MM.1S (cell line): ENCODE measurements at regions not wholly inside any gene's neighbourhood (a gene's known extent, or its start where the extent isn't known, plus 50 kb on each side); places are given as distances from the start of the nearest gene placed in this dataset.

Experiments used
- DNase-seq: peaks from one replicate; pipeline ENCODE4 v3.0.0-alpha.2; 2015
- H2AFZ ChIP-seq: fragments of 300-600 bp; sonication (generic); 2 replicates; pipeline ENCODE4 v1.6.0; 2016; ENCODE audit warnings: antibody characterized with exemption, low read length
- H3F3A ChIP-seq: fragments of 300-600 bp; sonication (generic); 2 replicates; pipeline ENCODE4 v1.6.1; 2016; ENCODE audit warnings: mild to moderate bottlenecking, antibody characterized with exemption, low read length, moderate library complexity, mixed read lengths; ENCODE audit not compliant: insufficient read depth
- H3K27ac ChIP-seq: fragments of 300-600 bp; sonication (generic); 2 replicates; pipeline ENCODE4 v1.5.1; 2016; ENCODE audit warnings: mild to moderate bottlenecking, low read length
- H3K27me3 ChIP-seq: fragments of 300-600 bp; sonication (generic); replicated peaks from 2 replicates; pipeline ENCODE4 v1.6.0; 2016; ENCODE audit warnings: low read length; ENCODE audit not compliant: insufficient read depth
- H3K36me3 ChIP-seq: fragments of 300-600 bp; sonication (generic); replicated peaks from 2 replicates; pipeline ENCODE4 v1.6.1; 2016; ENCODE audit warnings: mild to moderate bottlenecking, low read length, mixed read lengths; ENCODE audit not compliant: insufficient read depth
- H3K4me1 ChIP-seq: fragments of 300-600 bp; sonication (generic); 2 replicates; pipeline ENCODE4 v1.6.1; 2016; ENCODE audit warnings: low read length, mixed read lengths
- H3K4me2 ChIP-seq: fragments of 300-600 bp; sonication (generic); 2 replicates; pipeline ENCODE4 v1.6.0; 2016; ENCODE audit warnings: low read depth, low read length
- H3K4me3 ChIP-seq: fragments of 300-600 bp; sonication (generic); 2 replicates; pipeline ENCODE4 v1.5.1; 2016; ENCODE audit warnings: low read length, mixed read lengths
- H3K79me2 ChIP-seq: fragments of 300-600 bp; sonication (generic); 2 replicates; pipeline ENCODE4 v1.6.1; 2016; ENCODE audit warnings: mixed run types, low read length, mixed read lengths
- H3K9ac ChIP-seq: fragments of 300-600 bp; sonication (generic); 2 replicates; pipeline ENCODE4 v1.6.1; 2016; ENCODE audit warnings: low read length, mixed read lengths
- H3K9me2 ChIP-seq: fragments of 300-600 bp; sonication (generic); replicated peaks from 2 replicates; pipeline ENCODE4 v1.6.1; 2016; ENCODE audit warnings: mild to moderate bottlenecking, low read length, mixed read lengths; ENCODE audit not compliant: insufficient read depth
- H3K9me3 ChIP-seq: fragments of 300-600 bp; sonication (generic); replicated peaks from 2 replicates; pipeline ENCODE4 v1.6.1; 2016; ENCODE audit warnings: mild to moderate bottlenecking, low read length, mixed read lengths; ENCODE audit not compliant: insufficient read depth
- H4K20me1 ChIP-seq: fragments of 300-600 bp; sonication (generic); 2 replicates; pipeline ENCODE4 v1.6.1; 2016; ENCODE audit warnings: mild to moderate bottlenecking, low read length, moderate library complexity, mixed read lengths; ENCODE audit not compliant: insufficient read depth
- EZH2 ChIP-seq: fragments of 300-600 bp; sonication (generic); optimal IDR thresholded peaks from 2 replicates; pipeline ENCODE3; 2017; ENCODE audit warnings: low read depth, mild to moderate bottlenecking, antibody characterized with exemption, low read length, mixed read lengths
- EZH2phosphoT487 ChIP-seq: fragments of 300-600 bp; sonication (generic); IDR thresholded peaks from 2 replicates; pipeline ENCODE4 v1.6.1; 2018; ENCODE audit warnings: antibody characterized with exemption, low read length
- TF ChIP-seq, protein P1 (sequence below): fragments of 300-600 bp; sonication (generic); IDR thresholded peaks from 2 replicates; pipeline ENCODE4 v1.5.1; 2016; ENCODE audit warnings: antibody characterized with exemption, low read length, mixed read lengths

DNA sequence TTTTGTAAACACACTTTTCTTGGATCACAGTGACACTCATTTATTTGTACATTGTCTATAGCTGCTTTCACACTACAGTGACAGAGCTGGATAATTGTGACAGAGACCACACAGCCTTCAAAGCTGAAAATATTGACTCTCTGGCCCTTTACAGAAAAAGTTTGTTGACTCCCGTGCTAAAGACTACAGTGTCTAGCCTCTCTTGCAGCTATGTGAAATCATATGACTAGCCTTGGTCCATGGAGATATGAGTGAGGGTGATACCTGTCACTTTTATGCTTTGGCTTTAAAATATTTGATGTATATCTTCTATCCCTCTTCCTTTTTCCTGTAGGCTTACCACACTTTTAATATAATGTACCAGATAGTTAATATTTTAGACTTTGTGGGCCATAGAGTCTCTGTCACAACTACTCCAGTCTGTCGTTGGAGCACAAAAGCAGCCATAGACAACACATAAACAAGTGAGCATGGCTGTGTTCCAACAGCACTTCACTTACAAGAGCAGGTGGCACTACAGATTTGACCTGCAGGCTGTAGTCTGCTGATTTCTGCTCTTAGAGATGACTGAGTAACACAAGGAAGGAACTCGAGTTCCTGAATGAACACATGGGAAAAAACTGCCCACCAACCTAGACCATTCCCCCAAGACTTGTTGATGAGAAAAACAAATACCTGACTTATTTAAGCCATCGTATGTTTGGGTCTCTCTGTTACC lies 73.5 kb upstream of the ANKRD55 start:
- Histone ChIP-seq H3K4me1 (no peaks in the 10 kb centered on the region), H3F3A (no peaks in the 10 kb centered on the region), H3K9ac (no peak overlapping the region), H3K9me2 (no peaks in the 10 kb centered on the region), H3K4me2 (no peak overlapping the region), H3K27ac (no peak overlapping the region), H3K79me2 (no peaks in the 10 kb centered on the region), H3K9me3 (no peaks in the 10 kb centered on the region), H4K20me1 (no peaks in the 10 kb centered on the region), H3K36me3 (no peaks in the 10 kb centered on the region), H3K4me3 (no peak overlapping the region), H3K27me3 (no peaks in the 10 kb centered on the region), H2AFZ (no peak overlapping the region)
- DNase-seq, result no peak
- no peak for TF ChIP-seq EZH2
- TF ChIP-seq EZH2phosphoT487, result no peak
- TF ChIP-seq, protein P1, sequence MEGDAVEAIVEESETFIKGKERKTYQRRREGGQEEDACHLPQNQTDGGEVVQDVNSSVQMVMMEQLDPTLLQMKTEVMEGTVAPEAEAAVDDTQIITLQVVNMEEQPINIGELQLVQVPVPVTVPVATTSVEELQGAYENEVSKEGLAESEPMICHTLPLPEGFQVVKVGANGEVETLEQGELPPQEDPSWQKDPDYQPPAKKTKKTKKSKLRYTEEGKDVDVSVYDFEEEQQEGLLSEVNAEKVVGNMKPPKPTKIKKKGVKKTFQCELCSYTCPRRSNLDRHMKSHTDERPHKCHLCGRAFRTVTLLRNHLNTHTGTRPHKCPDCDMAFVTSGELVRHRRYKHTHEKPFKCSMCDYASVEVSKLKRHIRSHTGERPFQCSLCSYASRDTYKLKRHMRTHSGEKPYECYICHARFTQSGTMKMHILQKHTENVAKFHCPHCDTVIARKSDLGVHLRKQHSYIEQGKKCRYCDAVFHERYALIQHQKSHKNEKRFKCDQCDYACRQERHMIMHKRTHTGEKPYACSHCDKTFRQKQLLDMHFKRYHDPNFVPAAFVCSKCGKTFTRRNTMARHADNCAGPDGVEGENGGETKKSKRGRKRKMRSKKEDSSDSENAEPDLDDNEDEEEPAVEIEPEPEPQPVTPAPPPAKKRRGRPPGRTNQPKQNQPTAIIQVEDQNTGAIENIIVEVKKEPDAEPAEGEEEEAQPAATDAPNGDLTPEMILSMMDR, result no peak

DNA sequence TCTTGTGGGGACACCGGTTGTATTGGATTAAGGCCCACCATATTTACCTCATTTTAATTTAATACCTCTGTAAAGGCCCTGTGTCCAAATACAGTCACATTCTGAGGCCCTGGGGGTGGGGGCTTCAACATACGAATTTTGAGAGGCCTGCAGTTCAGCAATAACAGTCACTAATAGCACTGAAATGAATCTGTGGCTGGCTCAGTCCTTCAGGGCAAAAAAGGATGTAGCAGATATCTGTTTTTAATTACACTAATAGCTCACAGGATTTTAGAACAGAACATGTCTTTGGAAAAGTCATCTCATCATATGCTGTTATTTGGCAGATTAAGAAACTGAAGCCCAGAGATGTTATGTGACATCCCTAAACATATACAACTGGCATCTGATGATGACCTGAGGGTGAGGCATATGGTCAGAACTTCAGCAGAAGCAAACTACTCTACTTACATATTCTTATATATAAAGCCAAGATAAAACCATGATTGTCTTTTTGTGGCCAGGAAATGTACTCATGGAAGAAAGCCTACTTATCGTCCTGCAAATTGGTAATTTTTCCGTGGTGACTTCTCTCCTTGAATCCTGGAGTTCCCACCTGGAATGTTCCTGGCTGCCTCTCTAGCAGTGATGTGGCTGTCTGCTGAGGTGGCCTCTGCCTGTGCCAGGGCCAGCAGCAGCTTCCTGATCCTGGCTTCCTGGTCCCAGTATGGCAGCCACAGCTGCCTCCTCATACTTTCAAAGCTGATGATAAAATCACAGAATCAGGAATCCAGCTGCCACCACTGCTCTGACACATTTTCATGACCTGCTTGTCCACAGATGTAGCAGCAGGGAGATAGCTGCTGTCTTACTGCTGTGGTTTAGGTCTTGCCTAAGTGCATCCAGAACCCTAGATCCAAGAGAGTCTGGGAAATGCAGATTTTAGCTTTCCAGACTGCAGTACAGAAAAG lies 72.1 kb upstream of the ANKRD55 start:
- Histone ChIP-seq H2AFZ (no peak overlapping the region), H3K4me2 (no peak overlapping the region), H4K20me1 (no peaks in the 10 kb centered on the region), H3K27me3 (no peaks in the 10 kb centered on the region), H3K27ac (no peak overlapping the region), H3K79me2 (no peaks in the 10 kb centered on the region), H3K9me2 (no peaks in the 10 kb centered on the region), H3K9ac (no peak overlapping the region), H3K36me3 (no peaks in the 10 kb centered on the region), H3K4me3 (no peak overlapping the region), H3K9me3 (no peaks in the 10 kb centered on the region), H3K4me1 (no peaks in the 10 kb centered on the region), H3F3A (no peaks in the 10 kb centered on the region)
- DNase-seq, result no peak
- no peak for TF ChIP-seq EZH2
- no peak for TF ChIP-seq EZH2phosphoT487
- TF ChIP-seq, protein P1, result no peak

DNA sequence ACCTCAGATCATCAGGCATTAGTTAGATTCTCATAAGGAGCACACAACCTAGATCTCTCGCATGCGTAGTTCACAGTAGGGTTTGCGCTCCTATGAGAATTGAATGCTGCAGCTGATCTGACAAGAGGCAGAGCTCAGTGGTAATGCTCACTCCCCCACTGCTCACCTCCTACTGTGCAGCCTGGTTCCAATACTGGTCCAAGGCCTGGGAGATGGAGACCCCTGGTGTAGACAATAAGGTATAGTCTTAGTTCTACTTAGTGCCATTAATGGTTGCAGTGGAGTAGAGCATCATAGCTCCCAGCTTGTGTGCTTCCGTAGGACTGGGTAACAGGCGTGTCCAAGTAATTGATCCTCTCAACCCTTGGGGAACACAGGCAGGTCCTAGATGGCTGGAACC lies 70.4 kb upstream of the ANKRD55 start:
- no peak for DNase-seq
- TF ChIP-seq, protein P1, result no peak
- TF ChIP-seq EZH2phosphoT487 (no peak), EZH2 (no peak)

More for the DNA sequence above, 70.4 kb upstream of the ANKRD55 start:
- no peaks in the 10 kb centered on the region for H3K36me3 ChIP-seq
- H3K9ac ChIP-seq, result no peak overlapping the region
- H3K4me1 ChIP-seq, result no peaks in the 10 kb centered on the region
- H3F3A ChIP-seq, result no peaks in the 10 kb centered on the region
- no peak overlapping the region for H3K27ac ChIP-seq
- H3K4me3 ChIP-seq, result no peak overlapping the region
- no peaks in the 10 kb centered on the region for H3K27me3 ChIP-seq
- no peak overlapping the region for H2AFZ ChIP-seq
- H3K9me2 ChIP-seq, result no peaks in the 10 kb centered on the region
- H4K20me1 ChIP-seq, result no peaks in the 10 kb centered on the region
- H3K79me2 ChIP-seq, result no peaks in the 10 kb centered on the region
- H3K9me3 ChIP-seq, result no peaks in the 10 kb centered on the region
- no peak overlapping the region for H3K4me2 ChIP-seq
